ENCODE measurements at regions not wholly inside any gene's neighbourhood (a gene's known extent, or its start where the extent isn't known, plus 50 kb on each side); places are given as distances from the start of the nearest gene placed in this dataset.
"Not testable (repeated sequence)": the region's sequence is repeated elsewhere in the genome, so short reads cannot be mapped to it uniquely, and the experiment has no call there.

- DNase-seq: no peak
Observed at GRCh38 chr22:49403102-49403501, 424.6 kb downstream of the BRD1 start.

GRCh38 chr22:49402169-49402568 lies 425.5 kb downstream of the BRD1 start:
- no peak for DNase-seq

GRCh38 chr22:49400941-49401598 lies 426.6 kb downstream of the BRD1 start:
- no peak for DNase-seq

DNA sequence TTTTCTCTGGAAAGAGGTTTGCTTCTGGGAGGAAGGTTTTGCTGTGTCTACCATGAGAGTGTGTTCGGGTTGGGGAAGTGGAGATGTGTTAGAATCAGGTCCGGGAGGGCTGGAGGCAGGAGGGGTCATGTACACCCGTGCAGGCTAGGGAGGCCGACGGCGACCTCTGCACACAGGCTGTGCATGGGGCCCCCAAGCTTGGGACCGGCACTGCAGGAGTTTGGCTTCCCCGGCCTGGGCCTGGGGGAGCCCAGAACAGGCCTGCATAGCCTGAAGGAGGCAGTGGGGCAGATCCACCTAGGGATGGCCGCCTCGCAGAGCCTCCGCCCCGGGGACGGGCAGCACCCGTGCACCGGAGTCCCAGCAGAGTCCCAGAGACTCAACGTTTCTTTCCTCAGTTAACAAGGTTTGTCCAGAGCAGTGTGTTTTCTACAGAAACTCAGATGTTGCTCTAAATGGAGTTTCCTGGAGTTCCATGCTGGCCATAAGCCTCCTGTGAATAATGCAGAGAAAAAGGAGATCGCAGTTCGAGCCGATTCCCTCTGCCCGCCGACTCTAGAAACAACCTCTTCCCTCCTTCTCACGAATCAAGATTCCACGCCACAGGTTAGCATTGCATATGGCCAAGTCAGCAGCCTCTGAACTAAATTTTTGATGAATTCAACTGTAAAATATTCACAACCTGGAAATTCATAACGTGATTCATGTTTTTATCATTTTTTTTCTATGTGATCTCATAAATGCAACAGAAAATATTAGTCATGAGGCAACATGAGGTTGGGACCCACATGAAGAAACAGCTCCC lies 427.3 kb downstream of the BRD1 start:
- DNase-seq: no peak

- no peak for DNase-seq
Observed at GRCh38 chr22:49398646-49399045, 429.0 kb downstream of the BRD1 start.

- DNase-seq: no peak
Observed at GRCh38 chr22:49398115-49398514, 429.6 kb downstream of the BRD1 start.

DNA sequence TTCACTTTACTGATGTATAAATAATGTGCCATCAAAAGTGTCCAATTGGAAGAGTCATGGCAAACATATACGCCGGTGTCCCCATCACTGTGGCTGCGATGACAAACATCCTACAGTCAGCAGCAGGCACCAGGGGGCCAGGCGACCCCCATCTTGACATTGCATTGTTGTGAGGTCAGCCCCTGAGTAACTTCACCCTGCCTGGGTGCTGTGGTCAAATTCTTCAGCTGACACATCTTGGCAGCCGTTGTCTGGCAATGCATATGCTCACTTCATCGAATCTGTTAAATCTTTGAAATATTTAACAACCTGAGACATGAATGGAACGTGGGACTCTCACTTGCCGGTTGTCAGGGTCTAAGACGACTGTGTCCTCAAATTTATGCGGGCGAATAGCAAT lies 430.9 kb downstream of the BRD1 start:
- no peak for DNase-seq

GRCh38 chr22:49395617-49396016 lies 432.1 kb downstream of the BRD1 start:
- DNase-seq: no peak

- not testable (repeated sequence) for DNase-seq
Observed at GRCh38 chr22:49395062-49395461, 432.6 kb downstream of the BRD1 start.

GRCh38 chr22:49394116-49394785 lies 433.4 kb downstream of the BRD1 start:
- no peak for DNase-seq

DNA sequence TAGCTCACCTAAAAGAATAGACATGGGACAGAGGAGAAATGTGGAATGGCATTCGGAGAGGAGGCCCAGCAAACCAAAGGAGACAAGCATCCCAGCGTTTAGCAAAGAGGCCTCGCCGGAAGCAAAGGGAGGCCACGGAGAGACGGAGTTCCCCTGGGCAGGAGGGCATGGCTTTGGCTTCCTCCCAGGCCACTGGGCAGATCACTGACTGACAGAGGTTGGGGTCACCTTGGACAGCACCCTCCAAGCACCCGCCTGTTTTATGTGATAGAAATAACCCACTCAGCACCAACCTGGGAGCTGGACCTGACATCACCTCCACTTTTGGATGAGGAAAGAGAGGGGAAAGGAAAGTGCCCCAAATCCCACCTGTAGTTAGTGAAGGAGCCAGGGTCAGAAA lies 434.1 kb downstream of the BRD1 start:
- DNase-seq: no peak

DNA sequence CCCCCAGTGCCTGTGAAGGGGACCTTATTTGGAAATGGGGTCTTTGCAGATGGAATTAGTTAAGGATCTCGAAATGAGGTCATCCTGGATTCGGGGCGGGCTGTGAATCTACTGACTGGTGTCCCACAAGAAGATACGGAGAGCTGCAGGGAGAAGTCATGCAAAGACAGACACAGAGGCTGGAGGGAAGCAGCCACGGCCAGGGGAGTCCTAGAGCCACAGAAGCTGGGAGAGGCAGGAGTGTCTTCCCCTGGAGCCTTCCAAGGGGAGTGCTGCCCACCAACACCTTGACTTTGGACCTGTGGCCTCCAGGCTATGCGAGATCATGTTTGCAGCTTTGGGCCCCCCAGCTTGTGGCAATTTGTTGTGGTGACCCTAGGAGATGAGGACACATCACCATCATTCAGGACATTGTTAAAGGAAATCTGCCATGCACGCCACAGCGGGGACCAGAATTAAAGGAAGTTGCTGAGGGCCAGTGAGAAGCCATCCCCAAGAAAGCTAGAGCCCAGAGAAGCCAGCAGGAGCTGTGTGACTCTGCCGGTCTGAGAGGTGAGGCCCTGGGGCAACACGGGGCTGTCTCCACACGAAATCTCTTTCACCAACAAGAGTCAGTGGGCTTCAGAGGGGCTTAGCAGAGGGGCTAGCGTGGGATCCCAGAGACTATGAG lies 434.7 kb downstream of the BRD1 start:
- no peak for DNase-seq

- DNase-seq: no peak
Observed at GRCh38 chr22:49392247-49392646, 435.4 kb downstream of the BRD1 start.

DNA sequence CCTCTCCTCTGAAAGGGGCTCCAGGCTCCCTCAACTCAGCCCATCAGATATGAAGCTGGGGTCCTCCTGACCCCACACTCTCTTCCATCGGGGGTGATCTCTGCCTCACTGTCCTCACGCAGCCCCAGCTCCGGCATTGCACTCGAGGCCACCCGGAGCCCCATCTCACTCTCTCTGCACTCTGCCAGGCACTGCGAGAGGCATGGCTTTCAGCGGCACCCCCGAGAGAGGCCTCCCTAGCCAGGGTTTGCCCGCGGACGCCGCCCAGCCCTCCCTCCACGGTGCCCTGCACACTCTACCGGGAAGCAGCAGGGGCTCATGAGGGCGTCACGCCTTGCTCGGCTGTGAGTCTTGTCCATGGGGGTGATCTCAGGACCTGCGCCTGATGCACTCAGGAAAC lies 436.2 kb downstream of the BRD1 start:
- no peak for DNase-seq

DNA sequence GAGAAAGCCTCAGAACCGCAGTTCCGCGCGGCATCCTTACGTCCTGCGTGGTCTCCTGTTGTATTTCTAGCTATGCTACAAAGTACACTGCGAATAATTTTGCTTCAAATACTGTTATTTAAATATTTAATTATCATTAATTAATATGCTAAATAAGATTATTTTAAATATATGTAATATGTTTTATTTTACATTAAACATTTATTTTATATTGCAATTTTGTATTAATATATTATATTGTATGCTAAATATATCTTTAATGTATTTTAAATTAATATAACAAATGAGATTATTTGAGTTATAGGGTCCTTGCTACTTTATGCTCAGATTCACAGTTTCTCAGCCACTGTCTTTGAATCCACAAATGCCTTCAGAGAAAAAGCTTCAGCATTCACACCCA lies 436.7 kb downstream of the BRD1 start:
- no peak for DNase-seq

GRCh38 chr22:49383909-49384308 lies 443.8 kb downstream of the BRD1 start:
- not testable (repeated sequence) for DNase-seq

DNA sequence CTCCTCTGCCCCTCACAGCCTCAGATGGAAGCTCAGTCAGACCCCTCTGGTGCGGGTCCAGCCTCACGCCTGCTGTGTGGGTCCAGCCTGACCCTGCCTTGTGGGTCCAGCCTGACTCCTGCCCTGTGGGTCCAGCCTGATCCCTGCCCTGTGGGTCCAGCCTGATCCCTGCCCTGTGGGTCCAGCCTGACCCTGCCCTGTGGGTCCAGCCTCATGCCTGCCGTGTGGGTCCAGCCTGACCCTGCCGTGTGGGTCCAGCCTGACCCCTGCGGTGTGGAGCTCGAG lies 445.3 kb downstream of the BRD1 start:
- DNase-seq: no peak

GRCh38 chr22:49381595-49382450 lies 445.9 kb downstream of the BRD1 start:
- no peak for DNase-seq

- no peak for DNase-seq
Observed at GRCh38 chr22:49380828-49381114, 446.9 kb downstream of the BRD1 start.

DNA sequence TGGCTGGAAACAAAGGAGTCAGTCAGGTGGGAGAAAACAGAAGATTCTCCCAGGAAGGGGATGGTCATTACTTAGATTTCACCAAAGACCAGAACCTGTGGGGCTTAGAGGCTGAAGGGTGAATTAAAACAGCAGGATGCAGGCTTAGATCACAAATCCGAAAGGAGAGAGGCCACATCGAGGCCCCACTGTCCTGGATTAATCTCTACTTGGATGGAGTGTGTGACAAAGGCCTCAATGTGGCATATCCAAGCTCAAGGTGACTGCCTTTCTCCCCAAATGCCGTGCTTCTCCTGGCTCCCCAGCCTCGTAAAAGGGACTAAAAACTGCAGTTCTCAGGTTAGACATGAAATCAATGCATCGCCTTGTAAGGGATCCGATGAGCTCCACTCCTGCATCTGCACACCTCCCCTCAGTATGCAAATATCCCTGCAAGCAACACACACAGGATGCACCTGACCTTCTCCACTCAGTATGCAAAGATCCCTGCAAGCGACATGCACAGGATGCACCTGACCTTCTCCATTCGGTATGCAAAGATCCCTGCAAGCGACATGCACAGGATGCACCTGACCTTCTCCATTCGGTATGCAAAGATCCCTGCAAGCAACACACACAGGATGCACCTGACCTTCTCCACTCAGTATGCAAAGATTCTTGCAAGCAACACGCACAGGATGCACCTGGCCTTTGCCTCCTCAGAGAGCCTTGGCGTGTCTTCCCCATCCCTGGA lies 447.4 kb downstream of the BRD1 start:
- no peak for DNase-seq

DNA sequence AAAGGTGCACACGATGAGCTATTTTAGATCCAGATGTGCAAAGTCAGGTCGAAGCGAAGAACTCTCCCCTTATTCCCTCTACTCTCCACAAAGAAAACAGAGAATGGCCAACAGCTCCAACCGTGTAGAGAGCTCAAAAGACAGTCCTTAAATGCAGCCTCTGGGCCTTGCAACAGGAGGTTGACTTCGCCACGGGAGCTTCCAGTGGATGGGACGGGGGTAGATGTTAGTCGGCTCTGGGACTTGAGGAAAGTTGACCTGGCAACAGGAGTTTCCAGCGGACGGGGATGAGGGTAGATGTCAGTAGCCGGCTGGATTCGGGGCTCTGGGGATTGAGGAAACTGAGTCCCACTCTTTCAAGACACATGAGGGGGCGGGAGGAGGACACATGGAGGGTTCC lies 450.4 kb downstream of the BRD1 start:
- DNase-seq: no peak

DNA sequence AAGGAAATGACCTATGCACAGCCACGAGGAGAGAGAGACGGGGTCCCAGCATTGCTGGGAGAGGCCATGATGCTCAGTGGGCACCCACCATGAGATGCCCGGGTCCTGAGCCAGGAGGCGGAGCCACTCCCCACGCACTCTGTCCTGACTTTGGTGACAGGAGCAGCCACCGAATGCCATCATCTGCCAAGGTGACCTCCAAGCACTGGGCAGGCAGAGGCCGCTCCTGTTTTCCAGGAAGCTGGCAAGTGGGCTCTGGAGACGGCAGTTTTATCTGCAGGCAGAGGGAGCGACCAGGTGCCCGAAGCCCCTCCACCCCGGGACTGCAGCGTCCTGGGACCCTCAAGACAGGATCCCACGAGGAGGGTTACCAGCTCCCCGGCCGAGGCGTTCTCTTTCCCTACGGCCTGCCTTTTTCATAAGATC lies 453.9 kb downstream of the BRD1 start:
- no peak for DNase-seq

All from CD4-positive, alpha-beta T cell treated with Interleukin-1 beta for 1 hour (primary cell).